GM18526 (cell line): ENCODE measurements at regions not wholly inside any gene's neighbourhood (a gene's known extent, or its start where the extent isn't known, plus 50 kb on each side); places are given as distances from the start of the nearest gene placed in this dataset.

Experiments used
- POLR2A ChIP-seq: IDR thresholded peaks from 3 replicates; pipeline ENCODE4 v1.6.1; 2011; ENCODE audit not compliant: insufficient read length; ENCODE audit errors: extremely low read depth

DNA sequence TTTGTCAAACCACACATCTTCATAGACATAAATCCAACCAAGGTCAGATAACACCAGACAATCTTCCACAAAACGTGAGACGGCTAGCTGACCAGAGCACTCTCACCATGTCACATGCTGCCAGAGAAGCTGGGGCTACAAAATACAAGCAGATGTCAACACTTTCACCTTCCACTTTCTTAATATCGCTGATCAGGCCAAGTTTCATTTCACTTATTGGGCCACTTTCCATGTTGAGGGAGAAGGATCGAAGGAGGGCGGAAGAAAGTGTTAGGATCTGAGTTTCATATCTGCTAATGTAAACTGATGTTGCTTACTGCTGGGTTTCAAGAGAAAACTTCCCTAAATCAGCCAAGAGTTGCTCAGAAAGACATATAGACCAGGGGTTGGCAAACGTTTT is 177.0 kb upstream of the PRDM1 start:
- no peak for TF ChIP-seq POLR2A

DNA sequence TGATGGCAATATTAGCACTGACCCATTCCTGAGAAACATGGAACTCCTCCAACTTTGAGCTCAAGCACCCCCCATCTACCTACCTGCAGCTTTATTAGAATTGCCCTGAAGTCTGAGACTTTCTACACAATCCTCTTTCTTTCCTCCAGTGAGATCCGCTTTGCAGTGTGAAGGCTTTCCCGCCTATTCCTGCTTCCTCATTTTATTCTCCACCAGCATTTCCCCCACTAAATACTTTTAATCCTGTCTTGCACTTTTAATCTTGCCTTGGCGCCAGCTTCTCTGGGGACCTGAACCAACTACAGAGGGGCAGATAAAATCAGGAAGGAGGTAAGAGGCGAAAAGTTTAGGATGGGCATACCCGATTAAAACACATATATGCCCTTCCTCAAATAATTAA is 178.1 kb upstream of the PRDM1 start:
- no peak for TF ChIP-seq POLR2A

DNA sequence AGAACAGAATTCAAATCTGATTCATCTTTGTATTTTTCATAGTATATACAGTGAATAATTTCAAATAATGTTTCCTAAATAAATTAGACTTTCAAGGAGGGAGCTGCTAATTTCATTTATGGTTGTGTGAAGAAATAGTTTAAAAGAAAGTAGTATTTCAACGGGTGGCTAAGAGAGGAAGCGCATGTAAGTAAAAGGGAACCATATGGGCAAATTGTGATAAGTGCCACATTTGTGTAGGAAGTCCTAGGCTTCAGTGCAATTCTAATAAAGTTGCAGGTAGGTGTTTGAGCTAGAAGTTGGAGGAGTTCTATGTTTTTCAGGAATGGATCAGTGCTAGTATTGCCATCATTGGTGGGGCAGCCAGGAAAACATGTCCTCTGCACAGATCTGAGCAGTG is 178.8 kb upstream of the PRDM1 start:
- no peak for TF ChIP-seq POLR2A

DNA sequence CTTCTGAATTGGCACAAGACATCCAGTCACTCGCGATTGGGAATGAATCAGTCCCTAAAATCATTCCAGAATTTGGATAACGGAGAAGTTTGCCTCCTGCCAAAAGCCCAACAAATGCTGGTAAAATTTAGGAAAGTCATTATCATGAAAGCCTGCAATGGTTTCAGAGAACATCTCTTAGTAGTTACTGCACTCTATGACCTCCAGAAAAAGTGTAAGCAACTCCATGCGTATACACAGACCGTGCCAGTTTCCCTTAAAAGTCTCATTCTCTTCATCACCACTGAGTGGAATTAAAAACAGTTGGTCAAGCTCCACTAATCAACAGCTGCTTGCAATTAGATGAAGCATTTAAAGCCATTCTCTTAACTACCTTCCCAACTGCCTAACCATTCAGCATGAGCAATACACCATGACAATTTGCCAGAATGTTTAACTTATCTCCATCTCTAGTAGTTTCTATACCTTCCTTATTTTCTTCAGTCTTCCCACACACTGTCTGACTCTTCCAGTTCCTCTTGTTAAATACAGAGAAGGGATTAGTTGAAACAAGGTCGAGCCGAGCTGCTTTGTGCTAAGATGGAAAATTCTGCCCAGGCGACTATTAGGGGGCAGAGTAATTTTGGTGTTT is 183.6 kb upstream of the PRDM1 start:
- TF ChIP-seq POLR2A, result no peak

DNA sequence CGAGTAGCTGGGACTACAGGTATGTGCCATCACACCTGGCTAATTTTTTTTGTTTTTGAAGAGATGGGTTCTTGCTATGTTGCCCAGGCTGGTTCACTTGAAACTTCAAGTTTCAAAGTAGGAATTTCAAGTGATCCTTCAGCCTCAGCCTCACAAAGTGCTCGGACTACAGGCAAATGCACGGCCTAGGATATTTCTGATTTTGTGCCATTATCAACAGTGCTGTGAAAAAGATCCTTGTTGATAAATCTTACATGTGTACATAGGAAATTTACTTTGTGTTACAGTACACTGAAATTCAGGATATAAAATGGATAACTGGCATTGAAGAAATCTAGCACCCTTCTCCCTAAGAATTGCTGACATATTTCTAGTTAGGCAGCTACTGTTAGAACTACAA is 184.6 kb upstream of the PRDM1 start:
- TF ChIP-seq POLR2A, result no peak

DNA sequence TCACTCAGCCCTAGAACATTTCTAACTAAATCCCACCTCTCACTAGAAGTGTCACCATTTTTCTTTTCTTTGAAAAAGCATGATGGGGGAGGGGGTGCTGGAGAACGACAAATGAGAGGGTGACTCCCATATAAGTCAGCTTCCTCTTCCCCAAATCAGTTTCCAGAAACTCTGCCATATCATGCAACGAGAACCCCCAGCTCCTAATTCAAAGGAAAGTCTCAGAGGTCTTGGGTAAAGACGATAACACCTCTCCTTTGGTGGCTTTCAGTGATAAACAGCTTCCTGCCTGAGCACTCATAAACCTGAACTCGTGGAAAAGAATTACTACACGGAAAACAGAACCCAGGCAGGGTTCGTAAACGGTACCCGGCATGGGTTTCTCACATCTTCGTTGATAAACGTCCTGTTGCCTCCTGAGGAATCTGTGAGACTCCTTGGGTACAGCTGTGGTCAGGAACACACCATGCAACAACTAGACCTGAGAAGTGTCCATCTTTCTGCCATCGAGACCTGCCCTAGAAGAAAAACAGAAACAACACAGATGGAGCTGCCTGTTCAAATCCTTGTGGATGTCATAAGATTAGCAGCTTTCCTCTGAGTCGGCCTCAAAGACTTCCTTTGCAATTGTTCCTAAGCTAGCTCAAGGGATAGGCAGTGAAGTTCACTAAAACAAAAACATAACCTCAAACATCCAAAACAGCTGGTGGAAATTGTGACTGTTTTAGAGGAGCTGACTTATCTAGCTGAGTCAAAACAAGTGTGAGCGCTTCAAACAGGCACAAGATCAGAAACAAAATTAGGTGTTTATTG is 185.8 kb upstream of the PRDM1 start:
- no peak for TF ChIP-seq POLR2A

DNA sequence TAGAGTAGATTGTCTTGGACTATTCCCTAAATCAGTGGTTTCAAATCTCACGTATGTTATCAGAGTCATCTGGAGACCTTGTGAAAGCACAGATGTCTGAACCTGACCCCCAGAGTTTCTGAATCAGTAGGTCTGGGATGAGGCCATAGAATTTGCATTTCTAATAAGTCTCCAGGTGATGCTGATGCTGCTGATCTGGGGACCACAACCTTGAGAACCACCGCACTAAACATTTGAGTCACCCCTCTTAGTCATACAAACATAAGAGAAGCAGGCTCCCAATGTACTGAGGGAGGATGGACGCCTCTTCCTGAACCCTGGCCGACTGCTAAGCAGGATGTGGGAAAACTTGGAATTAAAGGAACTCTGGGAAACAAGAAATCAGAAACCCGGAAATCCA is 187.8 kb upstream of the PRDM1 start:
- no peak for TF ChIP-seq POLR2A

DNA sequence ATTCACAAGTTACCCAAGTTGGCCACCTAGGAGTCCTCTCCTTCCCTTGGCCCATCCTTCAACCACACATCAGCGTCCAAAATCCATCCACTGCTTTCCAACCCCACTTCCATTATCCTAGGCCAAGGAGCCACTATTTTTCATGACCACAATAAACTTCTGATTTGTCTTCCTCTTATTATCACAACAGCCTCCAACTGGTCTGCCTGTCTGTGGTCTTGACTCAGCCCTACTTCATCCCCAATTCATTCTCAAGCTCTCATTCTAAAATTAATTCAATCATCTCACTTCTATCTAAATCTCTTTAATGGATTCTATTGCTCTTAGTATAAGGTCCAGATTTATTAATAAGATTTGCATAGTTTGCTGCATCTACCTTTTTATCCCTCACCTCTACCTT is 189.0 kb upstream of the PRDM1 start:
- TF ChIP-seq POLR2A, result no peak

DNA sequence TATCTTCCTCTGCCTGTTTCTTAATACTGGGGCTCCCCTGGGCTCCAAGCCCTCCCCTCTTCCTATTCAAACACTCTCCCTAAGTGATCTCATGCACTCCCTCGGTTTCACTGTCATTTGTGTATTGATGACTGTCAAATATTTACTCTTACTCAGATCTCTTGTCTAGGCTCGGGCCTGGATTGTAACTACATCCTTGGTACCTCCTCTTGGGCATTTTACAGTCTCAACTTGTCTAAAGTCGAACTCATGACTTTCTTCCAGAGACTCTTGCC is 189.4 kb upstream of the PRDM1 start:
- no peak for TF ChIP-seq POLR2A

DNA sequence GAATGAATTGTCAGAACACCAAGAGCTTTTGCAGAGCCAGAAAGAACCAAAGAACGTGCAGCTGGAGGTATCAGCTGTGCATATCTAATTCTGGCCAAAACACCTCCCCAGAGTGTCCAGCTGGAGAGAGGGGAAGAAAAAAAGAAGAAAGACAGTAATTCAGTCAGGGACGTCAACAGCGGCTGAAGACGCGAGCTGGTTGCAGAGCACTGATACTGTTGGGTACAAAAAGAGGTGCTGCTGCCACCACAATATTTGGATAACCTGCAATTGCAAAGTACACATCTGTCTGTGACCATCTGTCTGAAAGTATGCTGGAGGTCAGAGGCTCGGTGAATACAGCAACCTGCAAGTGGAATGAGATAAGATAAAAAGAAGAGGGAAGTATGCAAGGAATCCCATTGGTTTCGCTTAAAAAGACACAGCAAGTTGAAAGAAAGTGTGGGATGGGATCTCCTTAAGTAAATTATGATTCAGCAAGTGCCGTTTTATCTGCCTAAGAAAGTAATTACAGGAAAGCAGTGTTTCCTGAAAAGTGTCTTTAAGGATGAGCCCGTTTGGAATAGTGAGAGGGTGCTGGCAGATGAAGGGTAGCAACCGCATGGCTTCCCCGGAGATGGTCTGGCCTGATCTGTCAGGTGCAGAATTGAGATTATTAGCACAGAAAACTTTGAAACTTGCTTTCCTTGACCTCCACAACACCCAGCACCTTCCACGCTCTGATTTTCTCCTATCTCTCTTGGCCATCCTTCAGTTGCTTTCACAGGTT is 189.9 kb upstream of the PRDM1 start:
- no peak for TF ChIP-seq POLR2A

DNA sequence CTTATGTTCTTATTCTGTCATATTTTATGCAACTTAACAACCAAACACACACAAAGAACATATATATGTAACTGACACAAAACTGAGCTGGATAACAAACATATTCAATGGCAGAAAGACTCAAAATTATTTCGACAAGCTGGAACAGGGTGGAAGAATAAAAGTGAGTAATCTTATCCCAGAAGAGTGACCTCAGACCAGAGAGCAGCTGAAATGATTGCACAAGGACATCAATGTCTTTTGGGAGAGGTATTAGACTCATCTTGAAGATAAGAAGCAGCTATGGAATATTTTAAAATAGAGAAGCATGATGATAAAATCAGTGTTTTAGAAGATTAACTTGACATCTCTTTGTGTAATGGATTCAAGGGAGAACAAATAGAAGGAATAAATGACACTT is 191.6 kb upstream of the PRDM1 start:
- TF ChIP-seq POLR2A, result no peak

DNA sequence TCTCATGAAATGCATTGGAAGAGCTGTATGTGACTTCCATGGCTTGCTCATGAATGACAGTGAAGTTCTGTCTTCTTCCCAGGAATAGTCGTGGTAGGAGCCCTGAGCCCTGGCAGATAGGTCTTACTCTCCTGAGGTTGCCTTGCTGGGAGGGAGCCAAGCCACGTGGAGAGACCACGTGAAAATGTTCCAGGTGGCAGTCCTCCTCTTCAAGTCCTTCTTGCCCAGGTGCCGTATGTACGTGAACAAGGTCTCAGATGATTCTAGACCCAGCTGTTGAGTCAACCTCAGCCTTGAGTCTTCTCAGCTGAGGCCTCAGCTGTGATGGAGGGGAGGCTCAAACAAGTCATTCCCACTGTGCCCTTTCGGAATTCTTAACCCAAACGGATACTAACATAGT is 192.4 kb upstream of the PRDM1 start:
- TF ChIP-seq POLR2A, result no peak

DNA sequence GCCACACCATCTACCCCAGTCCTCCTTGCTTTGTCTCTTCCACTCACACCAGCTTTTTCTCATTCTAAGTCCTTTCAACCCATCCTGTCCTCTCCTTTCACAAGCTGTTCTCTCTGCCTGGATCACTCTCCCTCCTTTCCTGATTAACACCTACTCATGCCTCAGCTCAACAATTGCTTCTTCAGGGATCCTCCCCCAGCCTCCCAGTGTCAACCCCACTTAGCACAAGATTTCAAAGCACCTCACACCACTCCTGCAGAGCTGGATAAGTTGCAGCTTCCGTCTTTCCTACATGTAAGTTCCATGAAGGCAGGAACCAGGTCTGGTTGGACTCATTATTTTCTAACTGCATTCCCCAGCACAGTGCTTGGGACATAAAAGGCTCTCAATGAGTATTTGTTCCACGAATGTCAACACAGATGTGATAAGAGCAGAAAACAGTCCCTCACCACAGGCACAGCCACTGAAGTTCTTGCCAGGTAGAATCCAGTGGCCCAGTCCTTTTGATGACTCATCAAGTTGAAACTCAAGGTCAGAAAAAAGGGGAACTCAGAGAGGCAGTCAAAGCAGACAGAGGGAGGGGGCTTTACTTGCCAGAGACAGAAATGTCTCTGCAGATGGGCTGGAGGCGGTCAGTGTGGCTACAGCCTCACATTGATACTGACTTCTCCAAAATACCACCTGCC is 193.4 kb upstream of the PRDM1 start:
- TF ChIP-seq POLR2A, result no peak

DNA sequence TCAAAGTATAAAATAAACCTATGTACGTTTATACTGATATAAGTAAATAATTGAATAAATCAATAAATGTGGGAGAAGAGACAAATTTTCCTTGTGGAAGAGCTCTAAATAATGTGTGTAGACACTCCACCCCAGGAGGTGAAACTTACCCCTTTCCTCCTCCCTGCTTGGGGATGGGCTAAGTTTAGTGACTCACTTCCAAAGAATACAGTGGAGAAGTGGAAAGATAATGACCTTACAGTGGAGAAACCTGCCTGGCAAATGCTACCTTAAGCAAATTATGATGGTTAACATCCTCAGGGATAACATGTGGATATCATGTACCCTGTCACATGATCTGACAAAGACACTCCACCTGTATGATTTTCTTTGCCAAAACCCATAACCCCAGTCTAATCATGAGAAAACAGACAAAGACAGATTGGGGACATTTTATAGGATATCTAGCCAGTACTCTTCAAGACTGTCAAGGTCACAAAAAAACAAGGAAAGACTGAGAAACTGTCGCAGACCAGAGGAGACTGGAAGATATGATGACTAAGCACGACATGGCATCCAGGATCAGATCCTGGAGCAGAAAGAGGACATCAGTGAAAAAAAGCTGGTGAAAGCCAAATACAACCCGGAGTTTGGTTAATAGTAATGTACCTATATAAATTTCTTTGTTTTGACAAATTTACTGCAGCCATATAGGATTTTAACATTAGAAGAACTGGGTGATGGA is 195.5 kb upstream of the PRDM1 start:
- TF ChIP-seq POLR2A, result no peak

DNA sequence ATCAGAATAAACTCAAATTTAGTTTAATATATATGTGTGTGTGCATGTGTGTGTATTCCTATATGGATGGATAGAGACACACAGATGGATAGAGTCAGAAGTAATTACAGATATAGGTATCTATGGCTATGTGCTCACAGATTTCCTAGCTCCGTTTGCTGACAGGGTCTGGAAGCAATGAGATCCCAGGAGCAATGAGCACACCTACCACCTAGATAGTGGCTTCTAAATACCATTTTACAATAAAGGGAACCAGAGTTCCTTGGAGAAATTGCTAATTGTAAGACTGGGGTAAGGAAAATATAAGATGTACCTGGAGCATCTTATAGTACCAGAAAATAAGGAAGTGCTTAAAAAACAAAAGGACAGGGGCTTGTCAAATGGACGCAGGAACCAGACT is 196.2 kb upstream of the PRDM1 start:
- TF ChIP-seq POLR2A, result no peak
